ENCODE measurements at regions not wholly inside any gene's neighbourhood (a gene's known extent, or its start where the extent isn't known, plus 50 kb on each side); places are given as distances from the start of the nearest gene placed in this dataset.

DNA sequence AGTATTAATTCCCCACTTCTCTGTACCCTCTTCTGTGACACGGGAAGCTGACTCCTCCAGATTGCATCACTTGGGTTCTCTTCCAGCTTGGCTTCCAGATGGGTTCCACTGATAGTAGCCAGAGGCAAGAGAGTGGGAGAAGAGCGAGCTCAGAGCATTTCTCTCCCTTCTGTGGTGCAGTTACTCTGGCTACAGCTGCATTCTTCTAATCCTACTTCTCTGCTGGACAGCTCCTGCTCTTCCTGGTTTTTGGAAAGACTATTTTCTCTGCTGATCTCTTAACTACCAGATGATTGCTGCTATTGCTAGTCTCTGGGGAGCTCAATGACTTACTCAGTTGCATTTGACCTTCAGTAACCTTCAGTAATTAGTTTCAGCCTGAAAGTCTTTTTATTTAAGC lies 187.5 kb upstream of the MAP2 start:
- Histone ChIP-seq H3K27me3 (ENCODE audit: control insufficient read depth, extremely low read depth, insufficient read depth, low read length) (no peaks in the 10 kb centered on the region), H3K9me1 (ENCODE audit: control insufficient read depth, extremely low read depth, insufficient read depth, low read length) (no peaks in the 10 kb centered on the region), H4K20me1 (ENCODE audit: control insufficient read depth, extremely low read depth, insufficient read depth, low read length) (no peaks in the 10 kb centered on the region), H3K4me3 (ENCODE audit: control insufficient read depth in 2 of 3, extremely low read depth in 1 of 3, insufficient read depth in 2 of 3, low read depth in 1 of 3, low read length in 3 of 3) (no peak overlapping the region), H3K27ac (ENCODE audit: control insufficient read depth, insufficient read depth, low read length) (no peak overlapping the region), H3K4me2 (ENCODE audit: control insufficient read depth, extremely low read depth, insufficient read depth, low read depth, low read length) (no peak overlapping the region), H3K9ac (ENCODE audit: control insufficient read depth, extremely low read depth, insufficient read depth, low read length) (no peak overlapping the region), H3K79me2 (ENCODE audit: control insufficient read depth, insufficient read depth, low read length) (no peaks in the 10 kb centered on the region), H3K36me3 (ENCODE audit: control insufficient read depth in 2 of 2, extremely low read depth in 1 of 2, insufficient read depth in 2 of 2, low read length in 2 of 2) (no peaks in the 10 kb centered on the region), H3K9me3 (ENCODE audit: control insufficient read depth, low read depth, low read length) (no peaks in the 10 kb centered on the region), H2AFZ (ENCODE audit: control insufficient read depth, low read length) (no peak overlapping the region), H3K4me1 (ENCODE audit: control insufficient read depth, extremely low read depth, insufficient read depth, low read length) (no peaks in the 10 kb centered on the region)
- DNase-seq (ENCODE audit: low read depth, low spot score): no peak
- dilution Hi-C loops (cut with MboI; ENCODE audit: extremely low pct_ligation_motif_present, low sequenced_read_pairs): no loop called here
- FAIRE-seq: no peak
- TF ChIP-seq EZH2 (IDR thresholded peaks at IDR 0.05; ENCODE audit: low read length): no peak
- TF ChIP-seq, protein P1, sequence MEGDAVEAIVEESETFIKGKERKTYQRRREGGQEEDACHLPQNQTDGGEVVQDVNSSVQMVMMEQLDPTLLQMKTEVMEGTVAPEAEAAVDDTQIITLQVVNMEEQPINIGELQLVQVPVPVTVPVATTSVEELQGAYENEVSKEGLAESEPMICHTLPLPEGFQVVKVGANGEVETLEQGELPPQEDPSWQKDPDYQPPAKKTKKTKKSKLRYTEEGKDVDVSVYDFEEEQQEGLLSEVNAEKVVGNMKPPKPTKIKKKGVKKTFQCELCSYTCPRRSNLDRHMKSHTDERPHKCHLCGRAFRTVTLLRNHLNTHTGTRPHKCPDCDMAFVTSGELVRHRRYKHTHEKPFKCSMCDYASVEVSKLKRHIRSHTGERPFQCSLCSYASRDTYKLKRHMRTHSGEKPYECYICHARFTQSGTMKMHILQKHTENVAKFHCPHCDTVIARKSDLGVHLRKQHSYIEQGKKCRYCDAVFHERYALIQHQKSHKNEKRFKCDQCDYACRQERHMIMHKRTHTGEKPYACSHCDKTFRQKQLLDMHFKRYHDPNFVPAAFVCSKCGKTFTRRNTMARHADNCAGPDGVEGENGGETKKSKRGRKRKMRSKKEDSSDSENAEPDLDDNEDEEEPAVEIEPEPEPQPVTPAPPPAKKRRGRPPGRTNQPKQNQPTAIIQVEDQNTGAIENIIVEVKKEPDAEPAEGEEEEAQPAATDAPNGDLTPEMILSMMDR (optimal IDR thresholded peaks at IDR 0.05 in 1 of 3, IDR thresholded peaks at IDR 0.05 in 1 of 3, conservative IDR thresholded peaks at IDR 0.05 in 1 of 3; ENCODE audit: extremely low read depth in 1 of 3, insufficient read depth in 2 of 3, low read length in 3 of 3): no peak

DNA sequence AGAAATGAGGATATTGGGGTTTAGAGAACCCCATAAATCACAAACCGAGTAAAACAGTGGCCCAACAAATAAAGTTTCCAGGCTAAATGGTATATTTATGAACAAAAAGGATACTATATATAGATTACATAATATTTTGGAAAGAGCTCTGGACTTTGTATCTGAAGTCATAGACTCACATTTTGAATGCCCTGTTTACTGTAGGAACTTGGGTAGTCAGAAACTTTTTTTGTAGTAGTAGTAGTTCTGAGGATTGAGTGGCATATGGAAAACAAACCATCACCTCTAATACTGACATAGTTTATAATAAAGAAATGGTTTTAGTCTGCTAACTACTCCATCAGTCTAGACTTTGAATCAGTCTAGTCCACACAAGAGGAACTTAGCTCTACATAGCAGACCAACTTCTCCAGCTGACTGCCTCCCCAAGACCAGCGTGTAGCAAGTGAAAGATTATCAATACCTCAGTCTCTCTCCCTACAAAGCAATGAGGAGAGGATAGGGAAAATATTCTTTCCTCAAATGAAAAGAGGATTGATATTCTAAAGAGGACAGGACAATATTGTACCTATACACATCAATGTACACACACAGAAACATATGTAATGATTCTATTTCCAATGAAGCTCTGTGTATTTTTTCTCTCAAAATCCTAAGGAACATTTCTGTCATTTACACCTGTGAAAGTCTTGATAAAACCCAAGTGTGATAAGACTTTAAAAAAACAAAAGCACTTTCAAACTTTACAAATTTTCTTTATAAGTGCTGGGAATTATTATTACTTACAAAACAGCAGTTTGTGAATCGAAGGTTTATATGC lies 184.9 kb upstream of the MAP2 start:
- Histone ChIP-seq H3K36me3 (ENCODE audit: control insufficient read depth in 2 of 2, extremely low read depth in 1 of 2, insufficient read depth in 2 of 2, low read length in 2 of 2) (no peaks in the 10 kb centered on the region), H3K4me3 (ENCODE audit: control insufficient read depth in 2 of 3, extremely low read depth in 1 of 3, insufficient read depth in 2 of 3, low read depth in 1 of 3, low read length in 3 of 3) (no peak overlapping the region), H3K27ac (ENCODE audit: control insufficient read depth, insufficient read depth, low read length) (no peak overlapping the region), H2AFZ (ENCODE audit: control insufficient read depth, low read length) (no peak overlapping the region), H3K9ac (ENCODE audit: control insufficient read depth, extremely low read depth, insufficient read depth, low read length) (no peak overlapping the region), H3K4me2 (ENCODE audit: control insufficient read depth, extremely low read depth, insufficient read depth, low read depth, low read length) (no peak overlapping the region), H3K79me2 (ENCODE audit: control insufficient read depth, insufficient read depth, low read length) (no peaks in the 10 kb centered on the region), H3K4me1 (ENCODE audit: control insufficient read depth, extremely low read depth, insufficient read depth, low read length) (no peaks in the 10 kb centered on the region), H4K20me1 (ENCODE audit: control insufficient read depth, extremely low read depth, insufficient read depth, low read length) (no peaks in the 10 kb centered on the region), H3K27me3 (ENCODE audit: control insufficient read depth, extremely low read depth, insufficient read depth, low read length) (no peaks in the 10 kb centered on the region), H3K9me3 (ENCODE audit: control insufficient read depth, low read depth, low read length) (no peaks in the 10 kb centered on the region), H3K9me1 (ENCODE audit: control insufficient read depth, extremely low read depth, insufficient read depth, low read length) (no peaks in the 10 kb centered on the region)
- dilution Hi-C loops (cut with MboI; ENCODE audit: extremely low pct_ligation_motif_present, low sequenced_read_pairs): no loop called here
- DNase-seq (ENCODE audit: low read depth, low spot score) (no peak), FAIRE-seq (no peak)
- TF ChIP-seq, protein P1 (optimal IDR thresholded peaks at IDR 0.05 in 1 of 3, IDR thresholded peaks at IDR 0.05 in 1 of 3, conservative IDR thresholded peaks at IDR 0.05 in 1 of 3; ENCODE audit: extremely low read depth in 1 of 3, insufficient read depth in 2 of 3, low read length in 3 of 3): no peak
- no peak for TF ChIP-seq EZH2 (IDR thresholded peaks at IDR 0.05; ENCODE audit: low read length)

Data from keratinocyte (primary cell).